ENCODE measurements at regions not wholly inside any gene's neighbourhood (a gene's known extent, or its start where the extent isn't known, plus 50 kb on each side); places are given as distances from the start of the nearest gene placed in this dataset.

GRCh38 chr3:6785726-6786125 lies 75.2 kb upstream of the GRM7 start:
- no peak for TF ChIP-seq CTCF (IDR thresholded peaks at IDR 0.05)

- peak; percentile 43; the same call in 1 of the 2 replicates for TF ChIP-seq CTCF (IDR thresholded peaks at IDR 0.05)
Measured at GRCh38 chr3:6791161-6791560, 69.8 kb upstream of the GRM7 start.

- TF ChIP-seq CTCF (IDR thresholded peaks at IDR 0.05) = peak; percentile 96
Measured at GRCh38 chr3:6799264-6799915, 61.5 kb upstream of the GRM7 start.

DNA sequence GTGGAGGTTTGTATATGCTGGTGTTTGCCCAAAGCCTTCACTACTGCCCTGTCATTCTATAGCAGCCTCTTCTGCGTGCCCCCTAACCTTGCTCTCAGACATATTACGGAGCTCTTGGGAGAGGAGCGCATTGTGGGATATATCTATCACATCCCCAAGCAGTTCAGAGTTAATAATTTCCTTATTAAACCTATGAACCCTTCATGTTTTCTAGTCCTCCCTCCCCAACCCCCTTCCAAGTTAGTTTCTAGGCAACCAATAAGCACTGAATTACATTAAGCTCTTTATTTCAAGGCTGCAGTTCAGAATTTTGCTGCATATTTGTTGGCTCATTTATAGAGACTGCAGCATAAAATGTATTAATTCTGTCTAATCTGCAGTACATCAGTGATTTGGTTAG lies 57.3 kb upstream of the GRM7 start:
- TF ChIP-seq CTCF (IDR thresholded peaks at IDR 0.05) = no peak

GRCh38 chr3:6805236-6805635 lies 55.7 kb upstream of the GRM7 start:
- TF ChIP-seq CTCF (IDR thresholded peaks at IDR 0.05) = no peak

GRCh38 chr3:6806991-6807390 lies 53.9 kb upstream of the GRM7 start:
- TF ChIP-seq CTCF (IDR thresholded peaks at IDR 0.05) = no peak

- TF ChIP-seq CTCF (IDR thresholded peaks at IDR 0.05) = no peak
Measured at GRCh38 chr3:6807967-6808588, 52.8 kb upstream of the GRM7 start.
